ENCODE measurements at regions not wholly inside any gene's neighbourhood (a gene's known extent, or its start where the extent isn't known, plus 50 kb on each side); places are given as distances from the start of the nearest gene placed in this dataset.

- TF ChIP-seq, protein P1, sequence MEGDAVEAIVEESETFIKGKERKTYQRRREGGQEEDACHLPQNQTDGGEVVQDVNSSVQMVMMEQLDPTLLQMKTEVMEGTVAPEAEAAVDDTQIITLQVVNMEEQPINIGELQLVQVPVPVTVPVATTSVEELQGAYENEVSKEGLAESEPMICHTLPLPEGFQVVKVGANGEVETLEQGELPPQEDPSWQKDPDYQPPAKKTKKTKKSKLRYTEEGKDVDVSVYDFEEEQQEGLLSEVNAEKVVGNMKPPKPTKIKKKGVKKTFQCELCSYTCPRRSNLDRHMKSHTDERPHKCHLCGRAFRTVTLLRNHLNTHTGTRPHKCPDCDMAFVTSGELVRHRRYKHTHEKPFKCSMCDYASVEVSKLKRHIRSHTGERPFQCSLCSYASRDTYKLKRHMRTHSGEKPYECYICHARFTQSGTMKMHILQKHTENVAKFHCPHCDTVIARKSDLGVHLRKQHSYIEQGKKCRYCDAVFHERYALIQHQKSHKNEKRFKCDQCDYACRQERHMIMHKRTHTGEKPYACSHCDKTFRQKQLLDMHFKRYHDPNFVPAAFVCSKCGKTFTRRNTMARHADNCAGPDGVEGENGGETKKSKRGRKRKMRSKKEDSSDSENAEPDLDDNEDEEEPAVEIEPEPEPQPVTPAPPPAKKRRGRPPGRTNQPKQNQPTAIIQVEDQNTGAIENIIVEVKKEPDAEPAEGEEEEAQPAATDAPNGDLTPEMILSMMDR (conservative IDR thresholded peaks at IDR 0.05 in 1 of 2, IDR thresholded peaks at IDR 0.05 in 1 of 2; ENCODE audit: extremely low read depth in 1 of 2, insufficient read depth in 1 of 2, low read depth in 1 of 2, low read length in 2 of 2) = no peak
- TF ChIP-seq EZH2 (IDR thresholded peaks at IDR 0.05; ENCODE audit: borderline replicate concordance, low read length) = no peak
These were observed 345.3 kb downstream of the CENPW start for GRCh38 chr6:126685182-126685581.

Data from mammary epithelial cell (primary cell).